HL-60/S4 treated with phorbol 12-myristate 13-acetate at 8.2 ng/mL for 4 days and 3 days (cell line): ENCODE measurements at regions not wholly inside any gene's neighbourhood (a gene's known extent, or its start where the extent isn't known, plus 50 kb on each side); places are given as distances from the start of the nearest gene placed in this dataset.
"Not testable (repeated sequence)": the region's sequence is repeated elsewhere in the genome, so short reads cannot be mapped to it uniquely, and the experiment has no call there.

Experiments
- in situ Hi-C: fragments of 300-500 bp; cut with MboI; formaldehyde crosslinking; loops from 2 replicates; pipeline ENCODE4 v1.15.0; 2022; ENCODE audit warnings: low sequenced_read_pairs

GRCh38 chr2:39837856-39838453 lies 58.9 kb upstream of the THUMPD2 start:
- in situ Hi-C loops: no loop called here

- in situ Hi-C loops: no loop called here
Measured at GRCh38 chr2:39836638-39837037, 57.6 kb upstream of the THUMPD2 start.

GRCh38 chr2:39834426-39834825 lies 55.4 kb upstream of the THUMPD2 start:
- in situ Hi-C loops: no loop called here

- in situ Hi-C loops: not testable (repeated sequence)
Measured at GRCh38 chr2:39830610-39831009, 51.6 kb upstream of the THUMPD2 start.
